GM18519 (cell line): ENCODE measurements at regions not wholly inside any gene's neighbourhood (a gene's known extent, or its start where the extent isn't known, plus 50 kb on each side); places are given as distances from the start of the nearest gene placed in this dataset.
"Not testable (repeated sequence)": the region's sequence is repeated elsewhere in the genome, so short reads cannot be mapped to it uniquely, and the experiment has no call there.

Source experiments
- ATAC-seq: cut with Tn5 transposase; IDR thresholded peaks from one replicate; pipeline ENCODE4 v1.9.1; 2021; ENCODE audit warnings: mild to moderate bottlenecking, moderate library complexity; ENCODE audit not compliant: unreplicated experiment, low FRiP score

GRCh38 chr6:121544691-121545090 lies 109.2 kb downstream of the GJA1 start:
- ATAC-seq: no peak

- ATAC-seq: no peak
Observed at GRCh38 chr6:121548131-121548530, 112.7 kb downstream of the GJA1 start.

GRCh38 chr6:121549736-121550135 lies 114.3 kb downstream of the GJA1 start:
- ATAC-seq: no peak

- no peak for ATAC-seq
Observed at GRCh38 chr6:121550491-121551010, 115.1 kb downstream of the GJA1 start.

GRCh38 chr6:121555201-121555600 lies 119.8 kb downstream of the GJA1 start:
- no peak for ATAC-seq

- ATAC-seq: not testable (repeated sequence)
Observed at GRCh38 chr6:121556149-121556548, 120.7 kb downstream of the GJA1 start.

- ATAC-seq: no peak
Observed at GRCh38 chr6:121557146-121557940, 121.9 kb downstream of the GJA1 start.

GRCh38 chr6:121559611-121560269 lies 124.3 kb downstream of the GJA1 start:
- no peak for ATAC-seq

- no peak for ATAC-seq
Observed at GRCh38 chr6:121560476-121560875, 125.0 kb downstream of the GJA1 start.

- ATAC-seq: no peak
Observed at GRCh38 chr6:121563286-121563685, 127.8 kb downstream of the GJA1 start.

GRCh38 chr6:121564529-121564928 lies 129.1 kb downstream of the GJA1 start:
- ATAC-seq: not testable (repeated sequence)

GRCh38 chr6:121571455-121571854 lies 136.0 kb downstream of the GJA1 start:
- no peak for ATAC-seq

GRCh38 chr6:121573481-121573880 lies 138.0 kb downstream of the GJA1 start:
- no peak for ATAC-seq

GRCh38 chr6:121578216-121578615 lies 142.8 kb downstream of the GJA1 start:
- no peak for ATAC-seq

- ATAC-seq: no peak
Observed at GRCh38 chr6:121579478-121579877, 144.0 kb downstream of the GJA1 start.

- ATAC-seq: no peak
Observed at GRCh38 chr6:121581327-121581726, 145.9 kb downstream of the GJA1 start.

GRCh38 chr6:121582262-121582661 lies 146.8 kb downstream of the GJA1 start:
- no peak for ATAC-seq

GRCh38 chr6:121584586-121585369 lies 149.3 kb downstream of the GJA1 start:
- no peak for ATAC-seq

GRCh38 chr6:121590438-121590837 lies 155.0 kb downstream of the GJA1 start:
- ATAC-seq: no peak

GRCh38 chr6:121590916-121591315 lies 155.5 kb downstream of the GJA1 start:
- ATAC-seq: no peak
